Esophagus muscularis mucosa (tissue), 4 donors: ENCODE measurements at regions not wholly inside any gene's neighbourhood (a gene's known extent, or its start where the extent isn't known, plus 50 kb on each side); places are given as distances from the start of the nearest gene placed in this dataset.

Experiments
- DNase-seq: peaks from one replicate; pipeline ENCODE4 v3.0.0-alpha.2; 2017; ENCODE audit errors: extremely low spot score
- H3K27ac ChIP-seq, 4 donors: fragments of 200-600 bp; sonication (generic); replicated peaks in 1 of 4; 1 replicate in 3 of 4; 2 replicates in 1 of 4; pipeline ENCODE4 v1.5.1; 2016 to 2019; ENCODE audit warnings: mild to moderate bottlenecking in 1 of 4
- H3K27me3 ChIP-seq, 4 donors: fragments of 200-600 bp; sonication (generic); one replicate each; pipeline versions ENCODE4 v1.5.1 to v1.6.0; 2016 to 2019
- H3K36me3 ChIP-seq, 4 donors: fragments of 200-600 bp; sonication (generic); one replicate each; pipeline ENCODE4 v1.5.1; 2016 to 2019
- H3K4me1 ChIP-seq, 4 donors: fragments of 200-600 bp; sonication (generic); one replicate each; pipeline ENCODE4 v1.5.1; 2016 to 2019
- H3K4me3 ChIP-seq, 4 donors: fragments of 200-600 bp; sonication (generic); 1 replicate in 2 of 4; 2 replicates in 2 of 4; pipeline ENCODE4 v1.5.1; 2016 to 2019; ENCODE audit warnings: mild to moderate bottlenecking in 4 of 4, moderate library complexity in 1 of 4
- H3K9me3 ChIP-seq, 4 donors: fragments of 200-600 bp; sonication (generic); 1 replicate in 3 of 4; 2 replicates in 1 of 4; pipeline ENCODE4 v1.5.1; 2016 to 2019
- CTCF ChIP-seq, 3 experiments: fragments of 200-600 bp in 2 of 3; fragments of 450-650 bp in 1 of 3; sonication (generic) in 2 of 3; IDR thresholded peaks; one replicate each; pipeline ENCODE4 v1.5.1; 2017 to 2019; ENCODE audit warnings: antibody characterized with exemption in 3 of 3, mild to moderate bottlenecking in 2 of 3, moderate library complexity in 1 of 3
- EP300 ChIP-seq: sonication (generic); formaldehyde crosslinking; IDR thresholded peaks from one replicate; pipeline ENCODE4 v1.6.1; 2017; ENCODE audit warnings: antibody characterized with exemption
- POLR2A ChIP-seq: fragments of 450-650 bp; IDR thresholded peaks from one replicate; pipeline ENCODE4 v1.6.1; 2017; ENCODE audit warnings: antibody characterized with exemption, moderate library complexity, mild to moderate bottlenecking, low read depth
- POLR2AphosphoS5 ChIP-seq, 2 donors: sonication (generic); formaldehyde crosslinking; IDR thresholded peaks; one replicate each; pipeline ENCODE4 v1.6.1; 2017; ENCODE audit warnings: antibody characterized with exemption in 2 of 2
- WGBS: methylation state at CpG from one replicate; pipeline ENCODE4 v1.1.5; 2018; 5-methylcytosine and 5-hydroxymethylcytosine counted together
- intact Hi-C: fragments of 100-400 bp; cut with DNase I; formaldehyde crosslinking; loops from one replicate; pipeline ENCODE4 v1.15.1; 2023

- no peaks in the 10 kb centered on the region for H3K9me3 ChIP-seq
- no peak overlapping the region for H3K4me3 ChIP-seq
- 85% methylated on average over 7 of the region's 7 CpGs for WGBS
- intact Hi-C loops = no loop called here
- peak; percentile 90 for DNase-seq
- H3K36me3 ChIP-seq = no peaks in the 10 kb centered on the region
- TF ChIP-seq POLR2A (no peak), POLR2AphosphoS5 (IDR thresholded peaks at IDR 0.05) (no peak), CTCF (IDR thresholded peaks at IDR 0.05) (no peak), EP300 (no peak)
- H3K4me1 ChIP-seq = peaks cover 12 to 16% (median 13%) of the 10 kb centered on the region in 4 donors
- H3K27ac ChIP-seq = no peak overlapping the region
- H3K27me3 ChIP-seq = no peaks in the 10 kb centered on the region
Observed at GRCh38 chr16:48447940-48448536, 62.8 kb upstream of the SIAH1 start.

GRCh38 chr16:48447428-48447827 lies 62.2 kb upstream of the SIAH1 start:
- TF ChIP-seq POLR2A (no peak), CTCF (IDR thresholded peaks at IDR 0.05) (no peak), EP300 (no peak), POLR2AphosphoS5 (IDR thresholded peaks at IDR 0.05) (no peak)
- Histone ChIP-seq H3K4me3 (no peak overlapping the region), H3K4me1 (peaks cover 10 to 16% (median 13%) of the 10 kb centered on the region in 4 donors), H3K9me3 (no peaks in the 10 kb centered on the region), H3K27me3 (no peaks in the 10 kb centered on the region), H3K36me3 (no peaks in the 10 kb centered on the region), H3K27ac (no peak overlapping the region)
- DNase-seq = no peak
- WGBS = 95% methylated on average over 8 of the region's 8 CpGs
- intact Hi-C loops = no loop called here

- Histone ChIP-seq H3K27me3 (no peaks in the 10 kb centered on the region), H3K4me1 (peaks cover 10 to 16% (median 13%) of the 10 kb centered on the region in 4 donors), H3K9me3 (no peaks in the 10 kb centered on the region), H3K4me3 (no peak overlapping the region), H3K27ac (no peak overlapping the region), H3K36me3 (no peaks in the 10 kb centered on the region)
- intact Hi-C loops = no loop called here
- no peak for TF ChIP-seq POLR2AphosphoS5 (IDR thresholded peaks at IDR 0.05)
- TF ChIP-seq CTCF (IDR thresholded peaks at IDR 0.05) = no peak
- no peak for TF ChIP-seq EP300
- TF ChIP-seq POLR2A = no peak
- no peak for DNase-seq
- 81% methylated on average over 5 of the region's 5 CpGs for WGBS
Observed at GRCh38 chr16:48446534-48446920, 61.3 kb upstream of the SIAH1 start.

- DNase-seq = no peak
- whole genome bisulfite sequencing = 93% methylated on average over 8 of the region's 8 CpGs
- Histone ChIP-seq H3K4me3 (no peak overlapping the region), H3K36me3 (no peaks in the 10 kb centered on the region), H3K4me1 (peaks cover 10 to 16% (median 13%) of the 10 kb centered on the region in 4 donors), H3K27me3 (no peaks in the 10 kb centered on the region), H3K27ac (no peak overlapping the region), H3K9me3 (no peaks in the 10 kb centered on the region)
- TF ChIP-seq EP300 = no peak
- no peak for TF ChIP-seq CTCF (IDR thresholded peaks at IDR 0.05)
- intact Hi-C loops = no loop called here
Observed at GRCh38 chr16:48445782-48446533, 60.7 kb upstream of the SIAH1 start.
